ENCODE measurements at regions not wholly inside any gene's neighbourhood (a gene's known extent, or its start where the extent isn't known, plus 50 kb on each side); places are given as distances from the start of the nearest gene placed in this dataset.
A peak's percentile ranks its signal among the peaks of the same experiment; 100 is the strongest.
"Not testable (repeated sequence)": the region's sequence is repeated elsewhere in the genome, so short reads cannot be mapped to it uniquely, and the experiment has no call there.

- no peaks in the 10 kb centered on the region for H3K36me3 ChIP-seq
- DNase-seq = no peak
Observed at GRCh38 chrX:130543603-130544325, 142.0 kb downstream of the RBMX2 start.

DNA sequence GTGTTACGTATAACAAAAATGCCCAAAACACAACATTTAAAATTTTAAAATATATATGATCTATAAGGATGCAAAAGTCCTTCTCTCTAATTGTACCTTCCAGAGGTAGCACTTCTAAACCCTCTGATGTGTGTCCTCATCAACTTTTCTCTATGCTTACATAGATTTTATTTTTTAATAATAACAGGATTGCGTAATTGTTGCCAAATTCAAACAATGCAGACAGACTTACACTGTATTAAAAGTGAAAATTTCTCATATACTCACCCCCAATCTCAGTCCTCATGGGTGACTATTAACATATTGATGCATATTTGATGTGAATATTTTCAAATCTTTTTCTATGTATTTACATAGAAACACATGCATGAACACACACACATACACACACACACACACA, 144.0 kb downstream of the RBMX2 start:
- no peaks in the 10 kb centered on the region for H3K4me1 ChIP-seq
- H3K27me3 ChIP-seq = no peaks in the 10 kb centered on the region
- H3K36me3 ChIP-seq = no peaks in the 10 kb centered on the region
- no peak for TF ChIP-seq CTCF (IDR thresholded peaks at IDR 0.05; ENCODE audit: low read depth, low read length)
- no peak for DNase-seq
- H3K9me3 ChIP-seq = no peaks in the 10 kb centered on the region
- no peak overlapping the region for H3K4me3 ChIP-seq (ENCODE audit: low read depth, low read length)

More at GRCh38 chrX:130543603-130544325, 142.0 kb downstream of the RBMX2 start:
- H3K4me1 ChIP-seq = no peaks in the 10 kb centered on the region
- no peaks in the 10 kb centered on the region for H3K27me3 ChIP-seq
- no peaks in the 10 kb centered on the region for H3K9me3 ChIP-seq
- no peak for TF ChIP-seq CTCF (IDR thresholded peaks at IDR 0.05; ENCODE audit: low read depth, low read length)
- no peak overlapping the region for H3K4me3 ChIP-seq (ENCODE audit: low read depth, low read length)

- not testable (repeated sequence) for H3K4me1 ChIP-seq; H3K27me3 ChIP-seq; H3K36me3 ChIP-seq; H3K4me3 ChIP-seq (ENCODE audit: low read depth, low read length); DNase-seq; H3K9me3 ChIP-seq
Observed at GRCh38 chrX:130549382-130549781, 147.6 kb downstream of the RBMX2 start.

- H3K9me3 ChIP-seq = no peaks in the 10 kb centered on the region
- no peaks in the 10 kb centered on the region for H3K36me3 ChIP-seq
- H3K4me3 ChIP-seq (ENCODE audit: low read depth, low read length) = no peak overlapping the region
- no peaks in the 10 kb centered on the region for H3K27me3 ChIP-seq
- DNase-seq = no peak
- H3K4me1 ChIP-seq = peaks cover 4% of the 10 kb centered on the region; the same call in 1 of the 2 replicates
- no peak for TF ChIP-seq CTCF (IDR thresholded peaks at IDR 0.05; ENCODE audit: low read depth, low read length)
Observed at GRCh38 chrX:130550351-130550750, 148.6 kb downstream of the RBMX2 start.

- Histone ChIP-seq H3K36me3 (no peaks in the 10 kb centered on the region), H3K9me3 (no peaks in the 10 kb centered on the region), H3K4me3 (ENCODE audit: low read depth, low read length) (no peak overlapping the region), H3K4me1 (peaks cover 4% of the 10 kb centered on the region; the same call in 1 of the 2 replicates), H3K27me3 (no peaks in the 10 kb centered on the region)
- TF ChIP-seq CTCF (IDR thresholded peaks at IDR 0.05; ENCODE audit: low read depth, low read length) = no peak
- no peak for DNase-seq
Observed at GRCh38 chrX:130552444-130553073, 150.8 kb downstream of the RBMX2 start.

DNA sequence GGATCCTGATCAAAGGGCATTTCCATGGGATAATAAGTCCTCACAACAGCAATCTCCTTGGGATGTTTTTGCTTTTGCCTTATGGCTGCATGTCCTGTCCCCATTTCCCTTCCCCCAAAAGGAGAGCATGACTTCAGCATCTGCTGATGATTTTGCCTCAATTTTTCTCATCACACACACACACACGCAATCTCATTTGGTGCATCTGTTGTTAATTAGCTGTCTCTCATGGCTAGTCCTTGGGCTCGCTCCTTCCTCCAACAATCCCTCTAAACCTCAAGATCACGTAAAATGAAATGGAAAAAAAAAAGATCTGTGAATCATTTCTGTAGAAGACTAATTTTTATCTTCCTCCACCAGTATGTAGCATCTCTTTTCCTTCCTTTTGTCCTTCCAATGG, 153.6 kb downstream of the RBMX2 start:
- H3K27me3 ChIP-seq = no peaks in the 10 kb centered on the region
- peaks cover 4% of the 10 kb centered on the region; the same call in 1 of the 2 replicates for H3K4me1 ChIP-seq
- peak; percentile 6 for DNase-seq
- H3K9me3 ChIP-seq = no peaks in the 10 kb centered on the region
- no peaks in the 10 kb centered on the region for H3K36me3 ChIP-seq
- TF ChIP-seq CTCF (IDR thresholded peaks at IDR 0.05; ENCODE audit: low read depth, low read length) = no peak
- H3K4me3 ChIP-seq (ENCODE audit: low read depth, low read length) = no peak overlapping the region
